Mesendoderm (in vitro differentiated cells): ENCODE measurements at regions not wholly inside any gene's neighbourhood (a gene's known extent, or its start where the extent isn't known, plus 50 kb on each side); places are given as distances from the start of the nearest gene placed in this dataset.

Experiments
- DNase-seq: peaks from one replicate; pipeline ENCODE4 v3.0.0; 2013
- H2AK5ac ChIP-seq: 2 replicates; pipeline ENCODE4 v1.6.1; 2013; ENCODE audit warnings: low read length, inconsistent platforms
- H2BK120ac ChIP-seq: 2 replicates; pipeline ENCODE4 v1.6.1; 2013; ENCODE audit warnings: low read depth, mild to moderate bottlenecking, low read length, moderate library complexity, mixed read lengths
- H2BK15ac ChIP-seq: replicated peaks from 2 replicates; pipeline ENCODE4 v1.6.1; 2013; ENCODE audit warnings: low read depth, mild to moderate bottlenecking, moderate library complexity
- H2BK5ac ChIP-seq: 2 replicates; pipeline ENCODE4 v1.6.1; 2013; ENCODE audit warnings: low read length, inconsistent platforms
- H3K18ac ChIP-seq: 2 replicates; pipeline ENCODE4 v1.6.1; 2013; ENCODE audit warnings: mild to moderate bottlenecking, low read length, mixed read lengths
- H3K23ac ChIP-seq: one replicate; pipeline ENCODE4 v1.6.1; 2013; ENCODE audit warnings: low read length
- H3K27ac ChIP-seq: 2 replicates; pipeline ENCODE4 v1.5.1; 2013; ENCODE audit warnings: low read depth, mild to moderate bottlenecking, inconsistent platforms, low read length, moderate library complexity
- H3K27me3 ChIP-seq: 2 replicates; pipeline ENCODE4 v1.6.1; 2013; ENCODE audit warnings: low read length, control low read depth, mild to moderate bottlenecking, inconsistent platforms; ENCODE audit not compliant: insufficient read depth, poor library complexity
- H3K36me3 ChIP-seq: 2 replicates; pipeline ENCODE4 v1.6.1; 2013; ENCODE audit warnings: low read length, inconsistent platforms; ENCODE audit not compliant: control insufficient read depth, insufficient read depth
- H3K4ac ChIP-seq: one replicate; pipeline ENCODE4 v1.6.1; 2013; ENCODE audit warnings: low read depth, mild to moderate bottlenecking, low read length, moderate library complexity
- H3K4me1 ChIP-seq: 2 replicates; pipeline ENCODE4 v1.6.1; 2013; ENCODE audit warnings: low read depth, low read length, inconsistent platforms; ENCODE audit not compliant: control insufficient read depth
- H3K4me2 ChIP-seq: 2 replicates; pipeline ENCODE4 v1.6.1; 2013; ENCODE audit warnings: low read length
- H3K4me3 ChIP-seq: 2 replicates; pipeline ENCODE4 v1.5.1; 2013; ENCODE audit warnings: mild to moderate bottlenecking, low read length
- H3K56ac ChIP-seq: one replicate; pipeline ENCODE4 v1.6.1; 2013; ENCODE audit warnings: low read length
- H3K79me1 ChIP-seq: 2 replicates; pipeline ENCODE4 v1.6.1; 2013; ENCODE audit warnings: low read length, inconsistent platforms
- H3K79me2 ChIP-seq: 2 replicates; pipeline ENCODE4 v1.6.1; 2013; ENCODE audit warnings: mild to moderate bottlenecking, low read length; ENCODE audit not compliant: control insufficient read depth, insufficient read depth
- H3K9ac ChIP-seq: 2 replicates; pipeline ENCODE4 v1.6.1; 2013; ENCODE audit warnings: low read length, inconsistent platforms
- H4K5ac ChIP-seq: one replicate; pipeline ENCODE4 v1.6.1; 2013; ENCODE audit warnings: low read length
- H4K8ac ChIP-seq: one replicate; pipeline ENCODE4 v1.6.1; 2013; ENCODE audit warnings: low read depth, mild to moderate bottlenecking, control low read depth, low read length, moderate library complexity
- WGBS: extraction: QIAGEN DNeasy Blood & Tissue Kit; methylation state at CpG from one replicate; pipeline ENCODE4 v1.1.7; 2013; ENCODE audit warnings: low lambda C conversion rate, missing lambda C conversion rate; ENCODE audit not compliant: insufficient coverage; ENCODE audit errors: extremely low coverage; 5-methylcytosine and 5-hydroxymethylcytosine counted together

DNA sequence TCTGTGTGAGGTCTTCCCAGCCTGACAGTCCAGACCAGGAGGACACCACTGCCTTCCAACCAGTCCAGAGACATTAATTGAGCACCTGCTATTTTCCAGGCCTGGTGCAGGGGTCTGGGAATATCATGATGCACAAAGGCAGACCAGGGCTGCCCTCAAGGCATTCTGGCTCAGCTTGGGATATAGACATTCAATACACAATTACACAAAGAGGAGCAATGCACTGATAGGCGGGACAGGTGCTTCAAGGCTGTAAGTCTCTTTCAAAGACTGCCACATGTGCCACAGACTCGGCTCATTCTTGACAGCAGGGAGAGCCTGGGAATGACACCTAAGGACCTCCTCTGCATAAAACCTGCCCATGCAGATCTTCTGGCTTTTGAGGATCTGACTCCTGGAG, 158.6 kb downstream of the C5orf15 start:
- DNase-seq: peak; percentile 29
- Histone ChIP-seq H3K4ac (no peak overlapping the region), H3K23ac (no peak overlapping the region), H2BK15ac (no peak overlapping the region), H3K27ac (no peak overlapping the region), H3K36me3 (no peaks in the 10 kb centered on the region), H3K56ac (no peak overlapping the region), H3K79me1 (no peaks in the 10 kb centered on the region), H2BK120ac (no peak overlapping the region), H3K4me2 (no peak overlapping the region), H2AK5ac (no peak overlapping the region), H3K79me2 (no peaks in the 10 kb centered on the region), H3K9ac (no peak overlapping the region), H3K27me3 (no peaks in the 10 kb centered on the region), H3K18ac (no peak overlapping the region), H2BK5ac (no peak overlapping the region), H3K4me1 (no peaks in the 10 kb centered on the region), H4K5ac (no peak overlapping the region), H3K4me3 (no peak overlapping the region), H4K8ac (no peak overlapping the region)
- no CpG with 5 or more reads among the region's 2 CpGs for WGBS

DNA sequence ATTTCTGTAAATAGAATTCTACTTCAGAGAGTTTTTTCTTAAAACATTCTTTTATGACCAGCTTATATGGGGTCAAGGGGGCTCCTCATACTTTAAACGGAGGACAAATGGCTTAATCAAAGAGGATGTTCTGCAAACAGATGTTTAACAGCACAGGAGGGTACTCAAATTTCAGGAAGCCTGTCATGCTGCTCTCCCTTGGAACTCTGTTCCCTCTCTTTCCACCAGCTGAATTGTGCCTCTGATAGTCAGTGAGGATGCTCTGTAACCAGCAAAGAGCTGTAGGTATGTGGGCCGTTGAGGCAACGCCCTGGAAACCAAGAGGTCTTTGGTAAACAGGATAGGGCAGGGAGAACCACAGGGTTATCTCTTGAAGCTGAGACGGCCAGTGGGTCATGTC, 161.1 kb downstream of the C5orf15 start:
- no peak overlapping the region for H3K4ac ChIP-seq
- WGBS: no CpG with 5 or more reads among the region's 4 CpGs
- H3K36me3 ChIP-seq: no peaks in the 10 kb centered on the region
- DNase-seq: peak; percentile 31
- H3K79me2 ChIP-seq: no peaks in the 10 kb centered on the region
- H3K23ac ChIP-seq: no peak overlapping the region
- H2BK15ac ChIP-seq: no peak overlapping the region
- H4K5ac ChIP-seq: no peak overlapping the region
- no peaks in the 10 kb centered on the region for H3K27me3 ChIP-seq
- no peaks in the 10 kb centered on the region for H3K4me1 ChIP-seq
- no peak overlapping the region for H2AK5ac ChIP-seq
- H2BK5ac ChIP-seq: no peak overlapping the region
- no peak overlapping the region for H4K8ac ChIP-seq
- H3K56ac ChIP-seq: no peak overlapping the region
- H3K79me1 ChIP-seq: no peaks in the 10 kb centered on the region
- no peak overlapping the region for H2BK120ac ChIP-seq
- no peak overlapping the region for H3K4me2 ChIP-seq
- H3K9ac ChIP-seq: no peak overlapping the region
- no peak overlapping the region for H3K4me3 ChIP-seq
- no peak overlapping the region for H3K27ac ChIP-seq
- no peak overlapping the region for H3K18ac ChIP-seq

DNA sequence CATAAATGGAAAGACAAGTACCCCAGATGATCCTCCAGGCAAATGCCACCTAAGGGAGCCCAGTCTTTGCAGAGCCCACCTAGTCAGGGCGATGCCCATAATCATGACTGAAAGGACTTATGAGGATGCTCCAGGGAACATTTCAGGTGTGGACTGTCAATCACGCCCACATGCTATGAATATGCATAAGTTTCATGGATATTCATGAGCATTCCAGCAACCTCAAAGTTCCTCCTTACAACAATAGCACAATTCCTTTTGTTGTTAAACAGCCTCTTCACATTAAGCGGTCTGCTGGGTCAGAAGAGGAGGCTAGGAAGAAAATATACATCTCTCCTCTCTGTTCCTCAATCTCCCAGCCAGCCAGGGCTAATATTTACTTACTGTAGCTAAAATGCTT, 161.6 kb downstream of the C5orf15 start:
- Histone ChIP-seq H3K36me3 (no peaks in the 10 kb centered on the region), H3K23ac (no peak overlapping the region), H2AK5ac (no peak overlapping the region), H3K4me1 (no peaks in the 10 kb centered on the region), H2BK120ac (no peak overlapping the region), H3K4me2 (no peak overlapping the region), H3K9ac (no peak overlapping the region), H4K5ac (no peak overlapping the region), H2BK15ac (no peak overlapping the region), H2BK5ac (no peak overlapping the region), H4K8ac (no peak overlapping the region), H3K27ac (no peak overlapping the region), H3K56ac (no peak overlapping the region), H3K4ac (no peak overlapping the region), H3K27me3 (no peaks in the 10 kb centered on the region), H3K4me3 (no peak overlapping the region), H3K79me2 (no peaks in the 10 kb centered on the region), H3K18ac (no peak overlapping the region), H3K79me1 (no peaks in the 10 kb centered on the region)
- no peak for DNase-seq
- WGBS: no CpG with 5 or more reads among the region's 3 CpGs

DNA sequence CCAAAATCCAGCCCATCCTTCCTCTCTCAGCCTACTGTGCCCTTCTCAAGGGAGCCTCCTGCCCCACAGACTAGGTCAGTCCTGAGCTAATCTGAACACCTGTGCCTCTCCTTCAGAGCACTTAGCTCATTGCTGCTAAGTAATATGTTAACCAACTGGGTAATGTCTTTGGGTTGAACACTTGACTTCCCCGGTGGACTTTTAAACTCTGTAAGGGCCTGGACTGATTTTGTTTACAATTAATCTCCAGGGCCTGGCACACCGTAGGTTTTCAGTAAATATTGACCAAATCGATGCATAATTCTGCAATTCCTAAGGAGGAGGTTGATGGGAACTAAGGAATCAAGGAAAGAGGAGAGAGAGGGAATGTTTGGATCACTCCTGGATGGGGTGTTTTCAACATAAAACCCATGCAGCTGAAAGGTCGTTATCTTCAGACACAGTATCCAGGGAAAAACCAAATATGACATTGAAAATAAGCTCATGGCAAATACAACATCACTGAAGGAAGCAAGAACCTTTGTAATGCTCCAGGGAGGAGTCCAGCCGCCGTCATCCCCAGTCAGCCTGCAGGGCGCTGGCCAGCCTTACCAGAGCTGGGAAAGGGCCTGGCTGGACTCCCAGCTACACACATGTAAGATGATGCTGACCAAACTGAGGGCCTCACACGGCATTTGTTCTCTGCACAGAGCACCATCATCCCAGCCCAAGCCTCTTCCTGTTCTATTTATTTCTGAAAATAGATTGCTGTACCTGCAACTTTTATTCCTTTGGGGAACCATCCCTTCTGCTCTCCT, 166.3 kb downstream of the C5orf15 start:
- WGBS: no CpG with 5 or more reads among the region's 8 CpGs

DNA sequence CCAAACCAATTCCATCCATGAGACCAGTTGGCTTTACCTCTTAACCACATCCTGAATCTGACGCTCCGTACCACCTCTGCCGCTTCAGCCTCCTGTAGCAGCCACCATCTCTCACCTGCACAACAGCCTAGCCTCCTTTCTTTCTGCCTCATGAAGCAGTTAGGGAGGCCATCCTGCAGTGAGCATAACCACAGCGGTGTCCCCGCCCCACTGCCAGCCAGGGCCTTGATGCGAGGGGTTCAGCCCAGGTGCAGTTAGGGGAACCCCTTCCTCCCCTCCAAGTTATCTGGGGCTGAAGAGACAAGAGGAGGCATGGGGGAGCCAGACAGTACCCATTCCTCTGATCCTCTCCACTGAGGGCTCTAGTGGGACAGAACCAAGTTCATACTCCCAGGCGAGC, 167.0 kb downstream of the C5orf15 start:
- Histone ChIP-seq H2AK5ac (no peak overlapping the region), H3K23ac (no peak overlapping the region), H3K27ac (no peak overlapping the region), H3K4ac (no peak overlapping the region), H3K4me3 (no peak overlapping the region), H4K8ac (no peak overlapping the region), H3K79me1 (no peaks in the 10 kb centered on the region), H4K5ac (no peak overlapping the region), H3K56ac (no peak overlapping the region), H3K4me1 (no peaks in the 10 kb centered on the region), H3K9ac (no peak overlapping the region), H3K18ac (no peak overlapping the region), H2BK5ac (no peak overlapping the region), H3K79me2 (no peaks in the 10 kb centered on the region), H2BK15ac (no peak overlapping the region), H3K27me3 (no peaks in the 10 kb centered on the region), H3K36me3 (no peaks in the 10 kb centered on the region), H2BK120ac (no peak overlapping the region), H3K4me2 (no peak overlapping the region)
- WGBS: no CpG with 5 or more reads among the region's 7 CpGs
- no peak for DNase-seq

More for the DNA sequence above, 166.3 kb downstream of the C5orf15 start:
- Histone ChIP-seq H3K4me1 (no peaks in the 10 kb centered on the region), H3K36me3 (no peaks in the 10 kb centered on the region), H3K56ac (no peak overlapping the region), H2BK15ac (no peak overlapping the region), H3K27me3 (no peaks in the 10 kb centered on the region), H3K9ac (no peak overlapping the region), H2AK5ac (no peak overlapping the region), H4K5ac (no peak overlapping the region), H3K23ac (no peak overlapping the region), H3K4me3 (no peak overlapping the region), H3K4me2 (no peak overlapping the region), H3K27ac (no peak overlapping the region), H3K18ac (no peak overlapping the region), H2BK120ac (no peak overlapping the region), H3K79me1 (no peaks in the 10 kb centered on the region), H4K8ac (no peak overlapping the region), H3K79me2 (no peaks in the 10 kb centered on the region), H3K4ac (no peak overlapping the region), H2BK5ac (no peak overlapping the region)
- DNase-seq: no peak
